ENCODE measurements at regions not wholly inside any gene's neighbourhood (a gene's known extent, or its start where the extent isn't known, plus 50 kb on each side); places are given as distances from the start of the nearest gene placed in this dataset.
"Not testable (repeated sequence)": the region's sequence is repeated elsewhere in the genome, so short reads cannot be mapped to it uniquely, and the experiment has no call there.

DNA sequence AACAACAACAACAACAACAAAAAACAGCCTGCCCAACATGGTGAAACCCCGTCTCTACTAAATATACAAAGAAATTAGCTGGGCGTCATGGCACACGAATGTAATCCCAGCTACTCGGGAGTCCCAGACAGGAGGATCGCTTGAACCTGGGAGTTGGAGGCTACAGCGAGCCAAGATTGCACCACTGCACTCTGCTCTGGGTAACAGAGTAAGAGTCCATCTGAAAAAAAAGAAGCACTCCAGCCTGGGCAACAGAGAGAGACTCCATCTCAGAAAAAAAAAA is 344.1 kb upstream of the PLGLB2 start:
- TF ChIP-seq POLR2A (IDR thresholded peaks at IDR 0.05): no peak
- ATAC-seq: no peak
- Histone ChIP-seq H3K27me3 (no peaks in the 10 kb centered on the region), H3K9me3 (no peaks in the 10 kb centered on the region), H3K4me1 (no peaks in the 10 kb centered on the region), H3K36me3 (no peaks in the 10 kb centered on the region), H3K27ac (no peak overlapping the region), H3K4me3 (no peak overlapping the region)
- 85 to 98% methylated on average over 6 of the region's 6 CpGs for WGBS, 2 donors (ENCODE audit: low coverage in 1 of 2)

DNA sequence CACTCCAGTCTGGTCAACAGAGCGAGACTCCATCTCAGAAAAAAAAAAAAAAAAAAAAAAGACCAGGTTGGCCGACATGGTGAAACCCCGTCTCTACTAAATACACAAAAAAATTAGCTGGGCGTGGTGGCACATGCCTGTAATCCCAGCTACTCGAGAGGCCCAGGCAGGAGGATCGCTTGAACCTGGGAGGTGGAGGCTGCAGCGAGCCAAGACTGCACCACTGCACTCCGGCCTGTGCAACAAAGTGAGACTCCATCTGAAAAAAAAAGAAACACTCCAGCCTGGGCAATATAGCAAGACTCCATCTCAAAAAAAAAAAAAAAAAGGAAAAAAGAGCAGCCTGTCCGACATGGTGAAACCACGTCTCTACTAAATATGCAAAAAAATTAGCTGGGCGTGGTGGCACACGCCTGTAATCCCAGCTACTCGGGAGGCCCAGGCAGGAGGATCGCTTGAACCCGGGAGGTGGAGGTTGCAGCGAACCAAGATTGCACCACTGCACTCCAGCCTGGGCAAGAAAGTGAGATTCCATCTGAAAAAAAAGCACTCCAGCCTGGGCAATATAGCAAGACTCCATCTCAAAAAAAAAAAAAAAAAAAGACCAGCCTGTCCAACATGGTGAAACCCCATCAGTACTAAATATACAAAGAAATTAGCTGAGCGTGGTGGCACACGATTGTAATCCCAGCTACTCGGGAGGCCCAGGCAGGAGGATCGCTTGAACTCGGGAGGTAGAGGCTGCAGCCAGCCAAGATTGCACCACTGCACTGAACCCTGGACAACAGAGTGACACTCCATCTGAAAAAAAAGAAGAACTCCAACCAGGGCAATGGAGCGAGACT is 343.3 kb upstream of the PLGLB2 start:
- H3K4me1 ChIP-seq: not testable (repeated sequence)
- 90 to 92% methylated on average over 19 to 20 of the region's 22 CpGs for WGBS, 2 donors (ENCODE audit: low coverage in 1 of 2)

GRCh38 chr2:87405531-87406216 is 342.2 kb upstream of the PLGLB2 start:
- H3K27ac ChIP-seq, ATAC-seq, H3K4me1 ChIP-seq, H3K36me3 ChIP-seq, H3K9me3 ChIP-seq, H3K27me3 ChIP-seq, H3K4me3 ChIP-seq: not testable (repeated sequence)
- WGBS, 2 donors (ENCODE audit: low coverage in 1 of 2): 92% methylated on average over 2 of the region's 6 CpGs; no CpG with 5 or more reads in 1 of the 2 donors

More for the DNA sequence above, 343.3 kb upstream of the PLGLB2 start:
- not testable (repeated sequence) for H3K4me3 ChIP-seq, H3K9me3 ChIP-seq, H3K27me3 ChIP-seq, H3K27ac ChIP-seq, H3K36me3 ChIP-seq, ATAC-seq

DNA sequence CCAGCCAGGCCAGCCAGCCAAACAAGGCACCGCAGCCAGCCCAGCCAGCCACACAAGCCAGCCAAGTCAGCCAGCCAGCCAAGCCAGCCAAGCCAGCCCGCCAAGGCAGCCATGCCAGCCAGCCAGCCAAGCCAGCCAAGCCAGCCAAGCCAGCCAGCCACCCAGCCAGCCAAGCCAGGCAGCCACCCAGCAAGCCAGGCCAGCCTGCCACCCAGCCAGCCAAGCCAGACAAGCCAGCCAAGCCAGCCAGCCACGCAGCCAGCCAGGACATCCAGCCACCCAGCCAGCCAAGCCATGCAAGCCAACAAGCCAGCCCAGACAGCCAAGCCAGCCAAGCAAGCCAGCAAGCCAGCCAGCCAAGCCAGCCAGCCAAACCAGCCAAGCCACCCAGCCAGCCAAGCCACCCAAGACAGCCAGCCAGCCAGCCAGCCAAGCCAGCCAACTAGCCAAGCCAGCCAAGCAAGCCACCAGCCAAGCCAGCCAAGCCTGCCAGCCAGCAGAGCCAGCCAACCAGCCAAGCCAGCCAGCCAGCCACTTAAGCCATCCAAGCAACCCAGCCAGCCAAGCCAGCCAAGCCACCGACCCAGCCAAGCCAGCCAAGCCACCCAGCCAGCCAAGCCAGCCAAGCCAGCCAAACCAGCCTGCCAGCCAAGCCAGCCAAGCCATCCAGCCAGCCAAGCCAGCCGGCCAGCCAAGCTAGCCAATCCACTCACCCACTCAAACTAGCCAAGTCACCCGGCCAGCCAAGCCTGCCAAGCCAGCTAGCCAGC is 341.3 kb upstream of the PLGLB2 start:
- H3K27me3 ChIP-seq, H3K36me3 ChIP-seq, H3K27ac ChIP-seq, H3K4me3 ChIP-seq, H3K9me3 ChIP-seq, ATAC-seq, H3K4me1 ChIP-seq: not testable (repeated sequence)
- no CpG with 5 or more reads among the region's 6 CpGs for WGBS, 2 donors (ENCODE audit: low coverage in 1 of 2)

- H3K4me3 ChIP-seq, H3K9me3 ChIP-seq, ATAC-seq, H3K36me3 ChIP-seq, H3K27ac ChIP-seq, H3K27me3 ChIP-seq, H3K4me1 ChIP-seq: not testable (repeated sequence)
- no CpG with 5 or more reads among the region's 4 CpGs for WGBS, 2 donors (ENCODE audit: low coverage in 1 of 2)
Measured at GRCh38 chr2:87409601-87410000, 338.3 kb upstream of the PLGLB2 start.

DNA sequence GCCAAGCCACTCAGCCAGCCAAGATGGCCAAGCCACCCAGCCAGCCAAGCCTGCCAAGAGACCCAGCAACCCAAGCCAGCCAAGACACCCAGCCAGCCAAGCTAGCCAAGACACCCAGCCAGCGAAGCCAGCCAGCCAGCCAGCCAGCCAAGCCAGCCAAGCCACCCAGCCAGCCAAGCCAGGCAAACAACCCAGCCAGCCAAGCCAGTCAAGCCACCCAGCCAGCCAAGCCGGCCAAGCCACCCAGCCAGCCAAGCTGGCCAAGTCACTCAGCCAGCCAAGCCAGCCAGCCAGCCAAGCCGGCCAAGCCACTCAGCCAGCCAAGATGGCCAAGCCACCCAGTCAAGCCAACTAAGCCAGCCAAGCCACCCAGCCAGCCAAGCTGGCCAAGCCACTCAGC is 337.5 kb upstream of the PLGLB2 start:
- H3K4me1 ChIP-seq, H3K9me3 ChIP-seq, ATAC-seq, H3K36me3 ChIP-seq, H3K27me3 ChIP-seq, H3K27ac ChIP-seq, H3K4me3 ChIP-seq: not testable (repeated sequence)
- no CpG with 5 or more reads among the region's 3 CpGs for WGBS, 2 donors (ENCODE audit: low coverage in 1 of 2)

- not testable (repeated sequence) for H3K4me3 ChIP-seq, H3K4me1 ChIP-seq, H3K36me3 ChIP-seq, H3K27ac ChIP-seq, H3K27me3 ChIP-seq, H3K9me3 ChIP-seq, ATAC-seq
- no CpG with 5 or more reads among the region's 7 CpGs for WGBS, 2 donors (ENCODE audit: low coverage in 1 of 2)
Measured at GRCh38 chr2:87412036-87412820, 335.7 kb upstream of the PLGLB2 start.

GRCh38 chr2:87414331-87414730 is 333.6 kb upstream of the PLGLB2 start:
- WGBS, 2 donors (ENCODE audit: low coverage in 1 of 2): 50% methylated on average over 1 of the region's 1 CpG; no CpG with 5 or more reads in 1 of the 2 donors
- not testable (repeated sequence) for H3K4me1 ChIP-seq, H3K9me3 ChIP-seq, H3K4me3 ChIP-seq, H3K27me3 ChIP-seq, H3K36me3 ChIP-seq, ATAC-seq, H3K27ac ChIP-seq

DNA sequence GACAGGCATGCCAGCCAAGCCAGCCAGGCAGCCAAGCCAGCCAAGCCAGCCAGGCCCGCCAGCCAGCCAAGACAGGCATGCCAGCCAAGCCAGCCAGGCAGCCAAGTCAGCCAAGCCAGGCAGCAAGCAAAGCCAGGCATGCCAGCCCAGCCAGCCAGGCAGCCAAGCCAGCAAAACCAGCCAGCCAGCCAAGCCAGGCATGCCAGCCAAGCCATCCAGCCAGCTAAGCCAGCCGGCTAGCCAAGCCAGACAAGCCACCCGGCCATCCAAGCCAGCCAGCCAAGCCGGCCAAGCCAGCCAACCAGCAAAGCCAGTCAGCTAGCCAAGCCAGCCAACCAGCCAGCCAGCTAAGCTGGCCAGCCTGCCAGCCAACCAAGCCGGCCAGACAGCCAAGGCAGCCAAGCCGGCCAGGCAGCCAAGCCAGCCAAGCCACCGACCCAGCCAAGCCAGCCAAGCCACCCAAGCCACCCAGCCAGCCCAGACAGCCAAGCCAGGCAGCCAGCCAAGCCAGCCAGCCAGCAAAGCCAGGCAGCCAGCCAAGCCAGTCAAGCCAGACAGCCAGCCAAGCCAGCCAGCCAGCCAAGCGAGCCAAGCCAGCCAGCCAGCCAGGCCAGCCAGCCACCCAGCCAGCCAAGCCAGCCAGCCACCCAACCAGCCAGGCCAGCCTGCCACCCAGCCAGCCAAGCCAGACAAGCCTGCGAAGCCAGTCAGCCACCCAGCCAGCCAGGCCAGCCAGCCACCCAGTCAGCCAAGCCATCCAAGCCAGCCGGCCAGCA is 332.9 kb upstream of the PLGLB2 start:
- H3K27me3 ChIP-seq, ATAC-seq, H3K4me3 ChIP-seq, H3K36me3 ChIP-seq, H3K27ac ChIP-seq, H3K9me3 ChIP-seq, H3K4me1 ChIP-seq: not testable (repeated sequence)
- no CpG with 5 or more reads among the region's 10 CpGs for WGBS, 2 donors (ENCODE audit: low coverage in 1 of 2)

DNA sequence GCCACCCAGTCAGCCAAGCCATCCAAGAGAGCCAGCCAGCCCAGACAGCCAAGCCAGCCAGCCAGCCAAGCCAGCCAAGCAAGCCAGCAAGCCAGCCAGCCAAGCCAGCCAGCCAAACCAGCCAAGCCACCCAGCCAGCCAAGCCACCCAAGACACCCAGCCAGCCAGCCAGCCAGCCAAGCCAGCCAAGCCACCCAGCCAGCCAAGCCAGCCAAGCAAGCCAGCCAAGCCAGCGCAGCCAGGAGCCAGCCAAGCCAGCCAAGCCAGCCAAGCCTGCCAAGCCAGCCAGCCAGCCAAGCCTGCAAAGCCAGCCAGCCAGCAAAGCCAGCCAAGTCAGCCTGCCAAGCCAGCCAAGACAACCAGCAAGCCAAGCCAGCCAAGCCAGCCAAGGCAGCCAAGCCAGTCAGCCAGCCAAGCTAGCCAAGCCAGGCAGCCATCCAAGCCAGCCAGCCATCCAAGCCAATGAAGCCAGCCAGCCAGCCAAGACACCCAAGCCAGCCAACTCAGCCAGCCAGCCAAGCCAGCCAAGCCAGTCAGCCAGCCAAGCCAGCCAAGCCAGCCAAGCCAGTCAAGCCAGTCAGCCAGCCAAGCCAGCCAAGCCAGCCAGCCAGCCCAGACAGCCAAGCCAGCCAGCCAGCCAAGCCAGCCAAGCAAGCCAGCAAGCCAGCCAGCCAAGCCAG is 332.2 kb upstream of the PLGLB2 start:
- H3K4me1 ChIP-seq, H3K36me3 ChIP-seq, H3K27me3 ChIP-seq, H3K4me3 ChIP-seq, H3K9me3 ChIP-seq, ATAC-seq, H3K27ac ChIP-seq: not testable (repeated sequence)
- WGBS, 2 donors (ENCODE audit: low coverage in 1 of 2): no CpG with 5 or more reads among the region's 1 CpG

DNA sequence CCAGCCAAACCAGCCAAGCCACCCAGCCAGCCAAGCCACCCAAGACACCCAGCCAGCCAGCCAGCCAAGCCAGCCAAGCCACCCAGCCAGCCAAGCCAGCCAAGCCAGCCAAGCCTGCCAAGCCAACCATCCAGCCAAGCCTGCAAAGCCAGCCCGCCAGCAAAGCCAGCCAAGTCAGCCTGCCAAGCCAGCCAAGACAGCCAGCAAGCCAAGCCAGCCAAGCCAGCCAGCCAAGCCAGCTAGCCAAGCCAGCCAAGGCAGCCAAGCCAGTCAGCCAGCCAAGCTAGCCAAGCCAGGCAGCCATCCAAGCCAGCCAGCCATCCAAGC is 331.7 kb upstream of the PLGLB2 start:
- no CpG with 5 or more reads among the region's 1 CpG for WGBS, 2 donors (ENCODE audit: low coverage in 1 of 2)
- H3K4me3 ChIP-seq, H3K27me3 ChIP-seq, H3K4me1 ChIP-seq, H3K27ac ChIP-seq, ATAC-seq, H3K36me3 ChIP-seq, H3K9me3 ChIP-seq: not testable (repeated sequence)

GRCh38 chr2:87417147-87417546 is 330.7 kb upstream of the PLGLB2 start:
- WGBS, 2 donors (ENCODE audit: low coverage in 1 of 2): no CpG with 5 or more reads among the region's 6 CpGs

More at GRCh38 chr2:87417147-87417546, 330.7 kb upstream of the PLGLB2 start:
- not testable (repeated sequence) for ATAC-seq, H3K27me3 ChIP-seq, H3K9me3 ChIP-seq, H3K4me1 ChIP-seq, H3K36me3 ChIP-seq, H3K27ac ChIP-seq, H3K4me3 ChIP-seq
